ENCODE measurements at regions not wholly inside any gene's neighbourhood (a gene's known extent, or its start where the extent isn't known, plus 50 kb on each side); places are given as distances from the start of the nearest gene placed in this dataset.

DNA sequence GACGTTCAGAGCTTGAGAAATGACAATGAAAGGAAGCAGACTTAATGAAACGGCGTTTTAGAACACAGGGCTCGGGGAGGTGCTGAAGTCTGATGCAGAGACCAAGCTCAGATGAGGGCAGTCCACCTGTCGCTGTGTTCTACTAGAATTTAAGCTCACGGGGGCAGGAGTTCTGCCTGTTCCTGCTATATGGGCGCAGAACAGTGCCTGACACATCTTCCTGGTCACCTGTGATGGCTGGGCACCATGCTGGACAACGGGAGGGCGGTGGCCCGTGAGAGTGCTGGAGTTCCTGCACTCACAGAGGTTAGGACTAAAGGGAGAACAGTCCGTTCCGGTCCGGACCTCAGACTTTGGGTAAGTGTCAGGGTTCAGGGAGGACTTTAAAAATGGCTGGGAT, 130.6 kb downstream of the ERMARD start:
- TF ChIP-seq, protein P1, sequence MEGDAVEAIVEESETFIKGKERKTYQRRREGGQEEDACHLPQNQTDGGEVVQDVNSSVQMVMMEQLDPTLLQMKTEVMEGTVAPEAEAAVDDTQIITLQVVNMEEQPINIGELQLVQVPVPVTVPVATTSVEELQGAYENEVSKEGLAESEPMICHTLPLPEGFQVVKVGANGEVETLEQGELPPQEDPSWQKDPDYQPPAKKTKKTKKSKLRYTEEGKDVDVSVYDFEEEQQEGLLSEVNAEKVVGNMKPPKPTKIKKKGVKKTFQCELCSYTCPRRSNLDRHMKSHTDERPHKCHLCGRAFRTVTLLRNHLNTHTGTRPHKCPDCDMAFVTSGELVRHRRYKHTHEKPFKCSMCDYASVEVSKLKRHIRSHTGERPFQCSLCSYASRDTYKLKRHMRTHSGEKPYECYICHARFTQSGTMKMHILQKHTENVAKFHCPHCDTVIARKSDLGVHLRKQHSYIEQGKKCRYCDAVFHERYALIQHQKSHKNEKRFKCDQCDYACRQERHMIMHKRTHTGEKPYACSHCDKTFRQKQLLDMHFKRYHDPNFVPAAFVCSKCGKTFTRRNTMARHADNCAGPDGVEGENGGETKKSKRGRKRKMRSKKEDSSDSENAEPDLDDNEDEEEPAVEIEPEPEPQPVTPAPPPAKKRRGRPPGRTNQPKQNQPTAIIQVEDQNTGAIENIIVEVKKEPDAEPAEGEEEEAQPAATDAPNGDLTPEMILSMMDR (IDR thresholded peaks at IDR 0.05), result no peak
- TF ChIP-seq POLR2A (IDR thresholded peaks at IDR 0.05) (no peak), EP300 (IDR thresholded peaks at IDR 0.05) (no peak), POLR2AphosphoS5 (IDR thresholded peaks at IDR 0.05) (no peak)
